Muscle of leg (tissue), 3 donors: ENCODE measurements at regions not wholly inside any gene's neighbourhood (a gene's known extent, or its start where the extent isn't known, plus 50 kb on each side); places are given as distances from the start of the nearest gene placed in this dataset.
A peak's percentile ranks its signal among the peaks of the same experiment; 100 is the strongest.

Source experiments
- DNase-seq: peaks from one replicate; pipeline ENCODE4 v3.0.0; 2013
- H3K27ac ChIP-seq: one replicate; pipeline ENCODE4 v1.5.1; 2013; ENCODE audit warnings: mild to moderate bottlenecking, low read length, control low read depth
- H3K27me3 ChIP-seq: one replicate; pipeline ENCODE4 v1.6.1; 2013; ENCODE audit warnings: low read length; ENCODE audit not compliant: control insufficient read depth, insufficient read depth
- H3K36me3 ChIP-seq: one replicate; pipeline ENCODE4 v1.6.1; 2013; ENCODE audit warnings: low read length; ENCODE audit not compliant: control insufficient read depth, insufficient read depth
- H3K4me1 ChIP-seq: one replicate; pipeline ENCODE4 v1.6.1; 2013; ENCODE audit warnings: low read length; ENCODE audit not compliant: control insufficient read depth, insufficient read depth
- H3K4me3 ChIP-seq: one replicate; pipeline ENCODE4 v1.5.1; 2013; ENCODE audit warnings: low read length, control low read depth
- H3K9me3 ChIP-seq: replicated peaks from 2 replicates; pipeline ENCODE4 v1.6.1; 2013; ENCODE audit warnings: low read depth, low read length; ENCODE audit not compliant: control insufficient read depth
- WGBS: methylation state at CpG from one replicate; pipeline ENCODE4 v1.1.5; 2013; ENCODE audit warnings: missing lambda C conversion rate; ENCODE audit not compliant: insufficient coverage; 5-methylcytosine and 5-hydroxymethylcytosine counted together

DNA sequence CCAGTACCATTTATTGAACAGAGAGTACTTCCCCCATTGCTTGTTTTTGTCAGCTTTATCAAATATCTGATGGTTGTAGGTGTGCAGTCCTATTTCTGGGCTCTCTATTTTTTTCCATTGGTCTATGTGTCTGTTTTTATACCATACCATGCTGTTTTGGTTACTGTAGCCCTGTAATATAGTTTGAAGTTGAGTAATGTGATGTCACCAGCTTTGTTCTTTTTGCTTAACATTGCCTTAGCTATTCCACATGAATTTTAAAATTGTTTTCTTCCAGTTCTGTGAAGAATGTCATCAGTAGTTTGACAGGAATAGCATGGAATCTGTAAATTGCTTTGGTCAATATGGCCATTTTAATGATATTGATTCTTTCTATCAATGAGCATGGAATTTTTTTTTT, 140.5 kb upstream of the RHOBTB1 start:
- no peak overlapping the region for H3K27ac ChIP-seq
- H3K36me3 ChIP-seq, result no peaks in the 10 kb centered on the region
- no peak overlapping the region for H3K4me3 ChIP-seq
- H3K27me3 ChIP-seq, result no peaks in the 10 kb centered on the region
- no peaks in the 10 kb centered on the region for H3K4me1 ChIP-seq
- peaks cover 4% of the 10 kb centered on the region for H3K9me3 ChIP-seq
- no peak for DNase-seq

DNA sequence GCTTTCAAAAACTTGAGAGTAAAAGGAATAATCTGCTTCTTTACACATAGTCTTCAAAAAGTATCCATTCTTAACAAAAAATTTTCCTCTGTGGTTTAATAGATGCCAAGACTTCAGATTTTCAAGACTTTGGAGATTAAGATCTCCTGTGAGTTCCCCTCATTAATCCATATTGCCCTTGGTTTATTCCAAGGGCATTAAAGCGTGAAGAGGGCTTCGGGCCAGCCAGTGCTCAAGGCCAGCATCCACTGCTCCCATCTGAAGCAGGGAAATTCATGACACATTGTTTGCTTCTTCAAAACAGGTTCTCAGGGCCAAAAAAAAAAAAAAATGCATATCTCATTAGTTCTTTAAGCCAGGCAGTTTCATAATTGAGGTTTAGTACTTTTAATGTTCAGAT, 137.3 kb upstream of the RHOBTB1 start:
- no peak for DNase-seq
- Histone ChIP-seq H3K27me3 (no peaks in the 10 kb centered on the region), H3K4me1 (no peaks in the 10 kb centered on the region), H3K9me3 (peaks cover 4% of the 10 kb centered on the region), H3K36me3 (no peaks in the 10 kb centered on the region), H3K27ac (no peak overlapping the region), H3K4me3 (no peak overlapping the region)
- WGBS, result no CpG with 5 or more reads among the region's 2 CpGs

DNA sequence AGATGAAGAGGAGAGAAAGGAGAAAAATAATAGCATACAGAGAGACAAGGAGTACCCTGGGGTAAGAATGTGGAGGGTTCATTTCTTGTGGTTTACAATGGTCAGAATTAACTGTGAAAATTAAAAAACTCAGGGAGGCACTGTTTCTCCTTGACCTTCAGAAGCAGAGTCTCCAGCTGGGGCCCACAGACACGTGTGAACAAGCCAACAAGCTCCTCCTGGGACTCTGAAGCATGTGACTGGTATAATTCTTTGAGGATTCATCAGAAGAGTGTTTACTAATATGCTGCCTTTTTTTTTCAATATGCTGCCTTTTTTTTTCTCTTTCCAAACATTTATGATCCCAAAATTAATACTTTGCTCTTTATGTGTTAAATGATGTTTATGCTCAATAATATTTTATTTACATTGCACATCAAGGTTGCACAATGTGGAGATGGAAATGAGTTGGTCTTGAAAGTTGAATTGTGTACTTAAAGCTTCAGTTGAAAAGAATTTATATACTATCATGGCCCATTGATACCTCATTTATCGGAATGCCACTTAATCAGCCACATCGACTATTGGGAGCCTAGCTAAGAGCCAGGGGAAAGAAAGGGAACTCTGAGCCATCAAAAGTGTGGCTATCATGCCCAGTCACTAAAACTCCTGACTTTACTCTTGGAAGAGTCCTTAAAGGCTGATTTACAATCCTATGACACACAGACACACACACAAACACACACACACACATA, 134.7 kb upstream of the RHOBTB1 start:
- peak; percentile 26 for DNase-seq
- Histone ChIP-seq H3K36me3 (no peaks in the 10 kb centered on the region), H3K27me3 (no peaks in the 10 kb centered on the region), H3K27ac (no peak overlapping the region), H3K4me3 (no peak overlapping the region), H3K9me3 (no peaks in the 10 kb centered on the region), H3K4me1 (no peaks in the 10 kb centered on the region)
- WGBS, result 94% methylated on average over 2 of the region's 3 CpGs

DNA sequence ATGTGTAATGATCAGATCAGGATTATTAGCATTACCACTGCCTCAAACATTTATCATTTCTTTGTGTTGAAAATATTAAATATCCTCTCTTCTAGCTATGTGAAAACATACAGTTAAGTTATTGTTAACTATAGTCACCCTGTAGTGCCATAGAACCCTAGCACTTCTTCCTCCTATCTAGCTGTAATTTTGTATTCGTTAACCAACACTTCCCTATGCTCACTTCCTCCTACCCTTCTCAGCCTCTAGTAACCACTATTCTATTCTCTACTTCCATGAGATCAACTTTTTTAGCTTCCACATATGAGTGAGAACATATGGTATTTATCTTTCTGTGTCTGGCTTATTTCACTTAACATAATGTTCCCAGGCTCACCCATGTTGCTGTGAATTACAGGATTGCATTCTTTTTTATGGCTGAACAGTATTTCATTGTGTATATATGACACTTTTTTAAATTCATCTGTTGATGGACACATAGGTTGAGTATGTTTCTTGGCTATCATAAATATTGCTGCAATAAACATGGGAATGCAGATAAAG, 132.7 kb upstream of the RHOBTB1 start:
- no peaks in the 10 kb centered on the region for H3K9me3 ChIP-seq
- no peak overlapping the region for H3K27ac ChIP-seq
- H3K36me3 ChIP-seq, result no peaks in the 10 kb centered on the region
- H3K27me3 ChIP-seq, result no peaks in the 10 kb centered on the region
- no peak for DNase-seq
- no peak overlapping the region for H3K4me3 ChIP-seq
- H3K4me1 ChIP-seq, result no peaks in the 10 kb centered on the region
- WGBS, result no CpG with 5 or more reads among the region's 1 CpG

DNA sequence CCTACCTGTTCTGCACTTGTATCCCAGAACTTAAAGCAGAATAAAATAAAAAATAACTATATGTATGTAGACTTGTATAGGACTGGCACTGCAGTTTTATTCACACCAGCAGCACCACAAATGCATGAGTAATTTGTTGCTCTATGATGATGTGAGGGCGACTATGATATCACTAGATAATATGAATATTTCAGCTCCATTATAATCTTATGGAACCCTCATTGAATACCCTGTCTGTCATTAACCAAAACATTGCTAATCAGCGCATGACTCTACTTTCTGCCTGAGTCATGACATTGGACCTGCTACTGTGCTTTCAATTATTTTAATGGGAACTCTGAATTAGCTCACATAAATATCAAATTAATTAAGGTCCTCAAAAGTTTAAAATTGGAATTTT, 129.4 kb upstream of the RHOBTB1 start:
- Histone ChIP-seq H3K27ac (no peak overlapping the region), H3K4me1 (no peaks in the 10 kb centered on the region), H3K9me3 (no peaks in the 10 kb centered on the region), H3K36me3 (no peaks in the 10 kb centered on the region), H3K27me3 (no peaks in the 10 kb centered on the region), H3K4me3 (no peak overlapping the region)
- WGBS, result no CpG with 5 or more reads among the region's 2 CpGs
- no peak for DNase-seq

DNA sequence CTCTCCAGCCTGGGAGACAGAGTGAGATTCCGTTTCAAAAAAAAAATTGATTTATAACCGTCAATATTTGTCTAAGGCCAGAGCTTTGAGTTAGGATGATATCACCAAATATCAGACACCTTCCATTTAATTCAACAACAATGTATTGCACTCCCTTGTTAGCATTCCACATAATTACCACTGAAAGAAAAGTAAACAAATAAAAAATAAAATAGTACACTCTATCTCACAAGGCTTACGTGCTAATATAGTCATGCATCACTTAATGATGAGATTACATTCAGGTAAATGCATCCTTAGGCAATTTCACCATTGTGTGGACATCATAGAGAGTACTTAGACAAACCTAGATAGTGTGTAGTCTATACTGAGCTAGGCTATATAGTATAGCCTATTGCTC, 127.6 kb upstream of the RHOBTB1 start:
- Histone ChIP-seq H3K4me3 (no peak overlapping the region), H3K4me1 (no peaks in the 10 kb centered on the region), H3K27ac (no peak overlapping the region), H3K9me3 (no peaks in the 10 kb centered on the region), H3K36me3 (no peaks in the 10 kb centered on the region), H3K27me3 (peaks cover 2% of the 10 kb centered on the region)
- WGBS, result no CpG with 5 or more reads among the region's 3 CpGs
- no peak for DNase-seq

DNA sequence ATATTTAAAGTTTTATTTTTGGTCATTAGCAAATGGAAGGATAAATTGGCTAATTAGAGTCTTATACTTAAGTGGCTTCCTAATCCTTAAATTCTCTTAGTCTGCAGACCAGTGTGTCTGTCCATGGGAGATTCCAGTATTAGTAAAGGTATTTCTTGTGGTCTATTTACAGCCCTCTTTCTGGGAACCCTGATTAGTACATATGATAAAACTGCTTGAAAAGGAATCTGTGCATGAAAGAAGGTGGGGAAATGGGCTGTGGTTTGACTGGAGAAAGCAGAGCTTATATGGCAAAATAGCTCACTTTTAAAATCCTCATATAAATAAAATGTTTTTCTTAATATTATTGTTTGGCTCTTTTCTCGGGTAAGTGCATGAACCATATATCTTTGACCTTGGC, 124.5 kb upstream of the RHOBTB1 start:
- H3K27ac ChIP-seq, result no peak overlapping the region
- DNase-seq, result no peak
- no peaks in the 10 kb centered on the region for H3K4me1 ChIP-seq
- WGBS, result no CpG with 5 or more reads among the region's 1 CpG
- no peak overlapping the region for H3K4me3 ChIP-seq
- H3K27me3 ChIP-seq, result peaks cover 2% of the 10 kb centered on the region
- H3K9me3 ChIP-seq, result no peaks in the 10 kb centered on the region
- no peaks in the 10 kb centered on the region for H3K36me3 ChIP-seq

DNA sequence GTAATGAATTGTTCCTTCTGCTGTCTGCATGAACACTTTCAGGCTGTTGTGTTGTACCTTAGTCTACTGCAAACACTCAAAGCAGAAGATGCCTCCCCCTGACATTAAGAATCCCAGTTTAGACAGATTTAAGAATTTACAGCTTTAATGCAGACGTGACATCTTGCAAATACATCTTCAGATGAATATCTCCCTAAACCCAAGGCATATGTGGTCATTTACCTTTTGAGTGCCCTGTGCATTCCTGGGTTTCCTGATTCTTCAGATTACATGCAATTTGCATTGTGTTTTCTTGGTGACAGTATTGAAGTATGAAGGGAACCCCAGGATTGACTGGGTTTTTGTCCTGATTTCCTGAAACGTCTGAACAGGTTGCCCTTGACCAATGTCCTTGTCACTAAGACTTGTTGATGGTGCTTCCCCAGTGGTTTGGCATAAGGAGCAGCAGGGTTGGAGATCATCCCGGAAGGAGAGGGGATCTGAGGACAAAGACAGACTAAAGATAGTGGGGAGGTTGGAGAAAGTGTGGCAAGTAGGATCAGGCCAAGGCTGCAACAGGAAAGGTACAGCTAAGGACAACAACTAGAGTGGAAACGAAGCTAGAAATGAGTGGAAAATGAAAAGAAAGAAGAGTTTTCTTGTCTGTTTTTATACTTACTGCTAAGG, 123.8 kb upstream of the RHOBTB1 start:
- Histone ChIP-seq H3K27ac (no peak overlapping the region), H3K4me1 (peaks cover 4% of the 10 kb centered on the region), H3K36me3 (no peaks in the 10 kb centered on the region), H3K9me3 (no peaks in the 10 kb centered on the region), H3K27me3 (peaks cover 2% of the 10 kb centered on the region), H3K4me3 (no peak overlapping the region)
- 73% methylated on average over 4 of the region's 4 CpGs for WGBS
- no peak for DNase-seq

DNA sequence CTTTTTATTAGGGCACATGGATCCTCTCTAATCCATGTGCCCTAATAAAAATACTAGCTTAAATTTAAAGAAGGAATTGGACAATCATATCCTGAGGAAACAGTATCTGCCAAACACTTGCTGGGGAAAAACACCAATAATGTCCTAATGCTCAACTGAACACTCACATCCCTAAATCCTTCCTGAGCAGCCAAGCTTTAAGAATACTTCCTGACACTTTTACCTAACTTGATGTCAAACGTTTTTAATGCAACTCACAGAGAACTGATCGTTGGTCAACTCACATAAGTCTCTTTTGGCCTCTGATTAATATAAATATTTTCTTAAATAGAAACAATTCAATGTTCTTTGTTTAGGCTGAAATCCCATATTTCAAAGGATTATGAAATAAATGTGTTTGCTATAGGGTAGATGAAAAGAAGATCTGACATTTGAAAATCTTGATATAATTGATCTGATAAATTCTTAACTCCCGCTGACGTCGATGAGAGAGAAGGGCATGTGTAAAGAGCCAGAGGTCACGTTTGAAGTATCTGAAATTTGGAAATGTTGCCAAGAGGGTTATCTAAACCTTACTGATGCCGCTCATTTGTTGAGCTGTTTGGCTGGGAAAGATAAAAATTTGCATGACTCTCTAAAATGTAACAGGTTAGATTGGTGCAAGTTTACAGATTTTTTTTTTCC, 122.8 kb upstream of the RHOBTB1 start:
- Histone ChIP-seq H3K36me3 (no peaks in the 10 kb centered on the region), H3K27me3 (peaks cover 2% of the 10 kb centered on the region), H3K4me3 (no peak overlapping the region), H3K4me1 (peaks cover 5% of the 10 kb centered on the region), H3K9me3 (no peaks in the 10 kb centered on the region), H3K27ac (no peak overlapping the region)
- WGBS, result 75% methylated on average over 4 of the region's 7 CpGs
- DNase-seq, result no peak

DNA sequence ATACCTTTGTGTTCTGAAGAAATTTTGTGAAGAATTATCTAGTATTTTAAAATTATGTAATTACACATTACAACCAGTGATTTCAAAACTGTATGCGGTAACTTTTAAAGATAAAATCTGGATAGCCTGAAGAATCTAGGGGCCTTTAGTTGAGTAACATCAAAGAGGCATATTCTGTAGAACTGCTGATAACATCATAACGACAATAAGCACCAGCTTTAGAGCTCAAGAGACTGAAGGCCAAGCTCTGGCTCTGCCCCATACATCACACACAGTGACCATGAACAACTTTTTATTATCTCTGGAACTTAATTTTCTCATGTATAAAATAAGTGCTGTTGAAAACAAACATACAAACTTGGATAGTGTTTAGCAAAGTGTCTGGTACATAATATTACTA, 121.1 kb upstream of the RHOBTB1 start:
- Histone ChIP-seq H3K27ac (no peak overlapping the region), H3K9me3 (no peaks in the 10 kb centered on the region), H3K4me3 (no peak overlapping the region), H3K27me3 (peaks cover 2% of the 10 kb centered on the region), H3K4me1 (peaks cover 5% of the 10 kb centered on the region), H3K36me3 (no peaks in the 10 kb centered on the region)
- WGBS, result no CpG with 5 or more reads among the region's 2 CpGs
- DNase-seq, result no peak
